HCT116 (cell line): ENCODE measurements at regions not wholly inside any gene's neighbourhood (a gene's known extent, or its start where the extent isn't known, plus 50 kb on each side); places are given as distances from the start of the nearest gene placed in this dataset.

ENCODE experiments used
- ATAC-seq: fragments of 200-7000 bp; cut with Tn5 transposase; 2 replicates; pipeline ENCODE4 v1.9.1; 2020; ENCODE audit warnings: mild to moderate bottlenecking, moderate library complexity
- BruUV-seq: library from RNA; stranded (reverse); fragments of 400-500 nt; replicated peaks from 2 replicates; lab custom pipeline; 2021; lab: Mats Ljungman, UMichigan
- CTCF ChIA-PET: fragments of 300-600 bp; sonication (Branson Sonifier 250); formaldehyde crosslinking; loops from one replicate; lab custom pipeline; 2021; ENCODE audit warnings: antibody characterized with exemption; lab: Charles Lee
- POLR2A ChIA-PET: fragments of 300-600, 350-600 bp; sonication (Branson Sonifier 250); formaldehyde crosslinking; loops from one replicate; lab custom pipeline; 2021; ENCODE audit warnings: antibody characterized with exemption; lab: Charles Lee
- RAD21 ChIA-PET, 2 experiments: fragments of 300-600 bp; sonication (Branson Sonifier 250); formaldehyde crosslinking; loops; one replicate each; lab custom pipeline; 2023; ENCODE audit warnings: low total read pairs in 2 of 2; ENCODE audit not compliant: uncharacterized antibody in 2 of 2, unreplicated experiment in 2 of 2, low non-redundant PET in 1 of 2; lab: Charles Lee
- DNase-seq: peaks from one replicate; pipeline ENCODE4 v3.0.0-alpha.2; 2010; ENCODE audit warnings: low read depth, low spot score
- H2AFZ ChIP-seq: fragments of 200-600 bp; shearing (Covaris generic), sonication (generic); 2 replicates; pipeline ENCODE4 v1.6.1; 2017; ENCODE audit warnings: low read depth, mixed run types, mixed read lengths, antibody characterized with exemption, low read length; ENCODE audit not compliant: poor library complexity, severe bottlenecking
- H3K27ac ChIP-seq: 2 replicates; pipeline ENCODE4 v1.5.1; 2012; ENCODE audit warnings: low read depth, low read length
- H3K27me3 ChIP-seq: fragments of 200-600 bp; sonication (generic); 2 replicates; pipeline ENCODE4 v1.6.1; 2016; ENCODE audit warnings: mixed run types, low read length, mixed read lengths; ENCODE audit not compliant: insufficient read depth
- H3K36me3 ChIP-seq, 2 experiments: fragments of 200-500 bp in 1 of 2; fragments of 200-600 bp in 1 of 2; sonication (Bioruptor generic) in 1 of 2; sonication (generic) in 1 of 2; 2 replicates each; pipeline versions ENCODE4 v1.5.1 to v1.6.1; 2014 to 2016; ENCODE audit warnings: low read length in 2 of 2, inconsistent platforms in 1 of 2, mixed read lengths in 1 of 2, mixed run types in 1 of 2; ENCODE audit not compliant: insufficient read depth in 2 of 2, control insufficient read depth in 1 of 2
- H3K4me1 ChIP-seq, 2 experiments: fragments of 200-600 bp in 1 of 2; sonication (generic) in 1 of 2; 2 replicates each; pipeline versions ENCODE4 v1.5.1 to v1.6.1; 2012 to 2017; ENCODE audit warnings: low read length in 2 of 2, inconsistent platforms in 1 of 2, mild to moderate bottlenecking in 1 of 2, mixed read lengths in 1 of 2, mixed run types in 1 of 2, moderate library complexity in 1 of 2; ENCODE audit not compliant: insufficient read depth in 2 of 2, control insufficient read depth in 1 of 2
- H3K4me2 ChIP-seq: fragments of 200-600 bp; sonication (generic); 2 replicates; pipeline ENCODE4 v1.6.1; 2017; ENCODE audit warnings: mixed run types, low read length, mixed read lengths
- H3K4me3 ChIP-seq, 2 experiments: fragments of 200-600 bp in 1 of 2; sonication (generic) in 1 of 2; replicated peaks in 1 of 2; 2 replicates each; pipeline ENCODE4 v1.5.1; 2011 to 2016; ENCODE audit warnings: low read length in 2 of 2, control low read depth in 1 of 2, low read depth in 1 of 2, mild to moderate bottlenecking in 1 of 2, mixed read lengths in 1 of 2, mixed run types in 1 of 2
- H3K79me2 ChIP-seq: fragments of 200-600 bp; sonication (generic); 2 replicates; pipeline ENCODE4 v1.6.1; 2017; ENCODE audit warnings: mild to moderate bottlenecking, mixed run types, low read length, moderate library complexity, mixed read lengths; ENCODE audit not compliant: insufficient read depth
- H3K9ac ChIP-seq: fragments of 200-600 bp; sonication (generic); 2 replicates; pipeline ENCODE4 v1.6.1; 2016; ENCODE audit warnings: low read length, mixed read lengths
- H3K9me2 ChIP-seq: fragments of 200-600 bp; sonication (generic), shearing (Covaris generic); 2 replicates; pipeline ENCODE4 v1.6.1; 2017; ENCODE audit warnings: mixed run types, mild to moderate bottlenecking, moderate library complexity; ENCODE audit not compliant: insufficient read depth
- H3K9me3 ChIP-seq, 2 experiments: fragments of 200-500 bp in 1 of 2; fragments of 200-600 bp in 1 of 2; sonication (Bioruptor generic) in 1 of 2; sonication (generic) in 1 of 2; 2 replicates each; pipeline ENCODE4 v1.6.1; 2014 to 2017; ENCODE audit warnings: low read length in 2 of 2, mixed read lengths in 2 of 2, inconsistent platforms in 1 of 2, low read depth in 1 of 2, mild to moderate bottlenecking in 1 of 2, mixed run types in 1 of 2, moderate library complexity in 1 of 2; ENCODE audit not compliant: control insufficient read depth in 1 of 2, insufficient read depth in 1 of 2
- H4K20me1 ChIP-seq: fragments of 200-600 bp; sonication (generic), shearing (Covaris generic); 2 replicates; pipeline ENCODE4 v1.6.1; 2017; ENCODE audit warnings: mixed run types, mild to moderate bottlenecking, moderate library complexity; ENCODE audit not compliant: insufficient read depth
- CBX3 ChIP-seq: IDR thresholded peaks from 2 replicates; pipeline ENCODE4 v1.6.1; 2012; ENCODE audit warnings: low read depth
- CEBPB ChIP-seq: IDR thresholded peaks from 2 replicates; pipeline ENCODE4 v1.6.1; 2012; ENCODE audit warnings: low read depth
- EGR1 ChIP-seq: IDR thresholded peaks from 2 replicates; pipeline ENCODE4 v1.6.1; 2012; ENCODE audit warnings: low read depth
- ELF1 ChIP-seq: IDR thresholded peaks from 2 replicates; pipeline ENCODE4 v1.6.1; 2012; ENCODE audit warnings: low read depth, borderline replicate concordance
- EZH2 ChIP-seq: fragments of 200-600 bp; sonication (generic); IDR thresholded peaks from 2 replicates; pipeline ENCODE4 v1.6.1; 2017; ENCODE audit warnings: antibody characterized with exemption, mixed run types
- FOSL1 ChIP-seq: IDR thresholded peaks from 2 replicates; pipeline ENCODE4 v1.6.1; 2012; ENCODE audit warnings: low read depth
- JUND ChIP-seq: IDR thresholded peaks from 2 replicates; pipeline ENCODE4 v1.6.1; 2012
- POLR2AphosphoS5 ChIP-seq: IDR thresholded peaks from 2 replicates; pipeline ENCODE4 v1.6.1; 2011; ENCODE audit warnings: mild to moderate bottlenecking, low read depth, low read length, moderate library complexity
- RAD21 ChIP-seq: IDR thresholded peaks from 2 replicates; pipeline ENCODE4 v1.6.1; 2012; ENCODE audit warnings: low read depth, mild to moderate bottlenecking
- REST ChIP-seq: IDR thresholded peaks from 2 replicates; pipeline ENCODE4 v1.6.1; 2012; ENCODE audit warnings: low read depth
- SP1 ChIP-seq: IDR thresholded peaks from 2 replicates; pipeline ENCODE4 v1.6.1; 2012; ENCODE audit warnings: low read depth
- SRF ChIP-seq: IDR thresholded peaks from 2 replicates; pipeline ENCODE4 v1.6.1; 2012; ENCODE audit warnings: low read depth
- YY1 ChIP-seq: IDR thresholded peaks from 2 replicates; pipeline ENCODE4 v1.6.1; 2011; ENCODE audit warnings: low read length, low read depth, moderate library complexity, mild to moderate bottlenecking; ENCODE audit not compliant: insufficient replicate concordance; ENCODE audit errors: extremely low read depth
- ZFX ChIP-seq: fragments of 450-650 bp; IDR thresholded peaks from 2 replicates; pipeline ENCODE4 v1.6.1; 2017
- intact Hi-C: fragments of 100-400 bp; cut with micrococcal nuclease; formaldehyde crosslinking; loops from 2 replicates; pipeline ENCODE4 v1.10.0; 2022
- TF ChIP-seq, protein P1 (sequence below): IDR thresholded peaks from 2 replicates; pipeline ENCODE4 v1.6.1; 2012
- TF ChIP-seq, protein P2 (sequence below): IDR thresholded peaks from 2 replicates; pipeline ENCODE4 v1.6.1; 2012
- TF ChIP-seq, protein P3 (sequence below): IDR thresholded peaks from 2 replicates; pipeline ENCODE4 v1.6.1; 2011; ENCODE audit warnings: mild to moderate bottlenecking, low read length, moderate library complexity; ENCODE audit not compliant: insufficient replicate concordance; ENCODE audit errors: extremely low read depth

- TF ChIP-seq POLR2AphosphoS5: no peak
- no peak for TF ChIP-seq SP1
- TF ChIP-seq, protein P1, sequence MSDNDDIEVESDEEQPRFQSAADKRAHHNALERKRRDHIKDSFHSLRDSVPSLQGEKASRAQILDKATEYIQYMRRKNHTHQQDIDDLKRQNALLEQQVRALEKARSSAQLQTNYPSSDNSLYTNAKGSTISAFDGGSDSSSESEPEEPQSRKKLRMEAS: no peak
Measured at GRCh38 chr9:124205686-124206352, 51.9 kb upstream of the NEK6 start (continued).

GRCh38 chr9:124206391-124206790 lies 51.4 kb upstream of the NEK6 start:
- no TSS peak for BruUV-seq
- no peak for DNase-seq
- peaks cover 0 to 7% of the 10 kb centered on the region in 2 experiments; a peak in 2 of 4 replicates for H3K4me1 ChIP-seq
- TF ChIP-seq RAD21 (no peak), ZFX (no peak), REST (no peak), EGR1 (no peak), EZH2 (no peak), YY1 (no peak), ELF1 (no peak), CBX3 (no peak), JUND (no peak), SRF (no peak), SP1 (no peak), FOSL1 (no peak), CEBPB (no peak)
- TF ChIP-seq, protein P2, sequence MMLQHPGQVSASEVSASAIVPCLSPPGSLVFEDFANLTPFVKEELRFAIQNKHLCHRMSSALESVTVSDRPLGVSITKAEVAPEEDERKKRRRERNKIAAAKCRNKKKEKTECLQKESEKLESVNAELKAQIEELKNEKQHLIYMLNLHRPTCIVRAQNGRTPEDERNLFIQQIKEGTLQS: no peak
- TF ChIP-seq, protein P3, sequence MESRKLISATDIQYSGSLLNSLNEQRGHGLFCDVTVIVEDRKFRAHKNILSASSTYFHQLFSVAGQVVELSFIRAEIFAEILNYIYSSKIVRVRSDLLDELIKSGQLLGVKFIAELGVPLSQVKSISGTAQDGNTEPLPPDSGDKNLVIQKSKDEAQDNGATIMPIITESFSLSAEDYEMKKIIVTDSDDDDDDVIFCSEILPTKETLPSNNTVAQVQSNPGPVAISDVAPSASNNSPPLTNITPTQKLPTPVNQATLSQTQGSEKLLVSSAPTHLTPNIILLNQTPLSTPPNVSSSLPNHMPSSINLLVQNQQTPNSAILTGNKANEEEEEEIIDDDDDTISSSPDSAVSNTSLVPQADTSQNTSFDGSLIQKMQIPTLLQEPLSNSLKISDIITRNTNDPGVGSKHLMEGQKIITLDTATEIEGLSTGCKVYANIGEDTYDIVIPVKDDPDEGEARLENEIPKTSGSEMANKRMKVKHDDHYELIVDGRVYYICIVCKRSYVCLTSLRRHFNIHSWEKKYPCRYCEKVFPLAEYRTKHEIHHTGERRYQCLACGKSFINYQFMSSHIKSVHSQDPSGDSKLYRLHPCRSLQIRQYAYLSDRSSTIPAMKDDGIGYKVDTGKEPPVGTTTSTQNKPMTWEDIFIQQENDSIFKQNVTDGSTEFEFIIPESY: no peak
- TF ChIP-seq, protein P1: no peak
- TF ChIP-seq, all 23 proteins: peak for 0
- H3K9me2 ChIP-seq: no peaks in the 10 kb centered on the region
- no peaks in the 10 kb centered on the region for H3K27me3 ChIP-seq
- H3K4me3 ChIP-seq: no peak overlapping the region
- POLR2A ChIA-PET: no interaction called here
- no peak overlapping the region for H3K9ac ChIP-seq
- no peaks in the 10 kb centered on the region for H3K36me3 ChIP-seq
- no peak overlapping the region for H2AFZ ChIP-seq
- RAD21 ChIA-PET: no interaction called here
- intact Hi-C loops: no loop called here
- no peak for ATAC-seq
- H3K9me3 ChIP-seq: no peaks in the 10 kb centered on the region
- no peak overlapping the region for H3K27ac ChIP-seq
- CTCF ChIA-PET: no interaction called here
- H4K20me1 ChIP-seq: no peaks in the 10 kb centered on the region
- no peak overlapping the region for H3K4me2 ChIP-seq
- H3K79me2 ChIP-seq: no peaks in the 10 kb centered on the region
